HepG2 (cell line): ENCODE measurements at regions not wholly inside any gene's neighbourhood (a gene's known extent, or its start where the extent isn't known, plus 50 kb on each side); places are given as distances from the start of the nearest gene placed in this dataset.

Experiments
- ATAC-seq: fragments of 200-7000 bp; cut with Tn5 transposase; 3 replicates; pipeline ENCODE4 v1.9.1; 2020; ENCODE audit warnings: mild to moderate bottlenecking, moderate library complexity
- BruUV-seq: library from RNA; stranded (reverse); fragments of 400-500 nt; replicated peaks from 2 replicates; lab custom pipeline; 2021; lab: Mats Ljungman, UMichigan
- CTCF ChIA-PET: fragments of 300-600 bp; formaldehyde crosslinking; extraction: SDS; loops from one replicate; lab custom pipeline; 2021; ENCODE audit warnings: low total read pairs, inconsistent platforms, low intra/inter-chr PET ratio; lab: Yijun Ruan, JAX
- POLR2A ChIA-PET: fragments of 350-600 bp; sonication (Branson Sonifier 250); formaldehyde crosslinking; loops from one replicate; lab custom pipeline; 2020; ENCODE audit warnings: antibody characterized with exemption, inconsistent platforms; lab: Yijun Ruan, JAX
- DNase-seq: peaks from one replicate; pipeline ENCODE4 v3.0.0-alpha.2; 2015; ENCODE audit warnings: low spot score
- FAIRE-seq: peaks from 3 replicates; lab custom pipeline; 2011; peaks lifted over from hg19 to GRCh38; lab: Jason Lieb, UNC
- H2AFZ ChIP-seq: one replicate; pipeline ENCODE4 v1.6.1; 2011; ENCODE audit warnings: low read length, inconsistent platforms
- H3K27ac ChIP-seq: fragments of 300-600 bp; 3 replicates; pipeline ENCODE4 v1.8.0; 2011; ENCODE audit warnings: mixed run types, mild to moderate bottlenecking, mixed read lengths, low read length, inconsistent platforms; ENCODE audit not compliant: insufficient read depth; ENCODE audit errors: extremely low read length
- H3K27me3 ChIP-seq, 2 experiments: fragments of 200-600 bp in 1 of 2; 2 replicates in 1 of 2; 3 replicates in 1 of 2; pipeline versions ENCODE4 v1.6.0 to v1.8.0; 2011; ENCODE audit warnings: low read length in 2 of 2, mild to moderate bottlenecking in 2 of 2, moderate library complexity in 2 of 2, inconsistent platforms in 1 of 2; ENCODE audit not compliant: insufficient read depth in 2 of 2, control insufficient read depth in 1 of 2
- H3K36me3 ChIP-seq, 2 experiments: fragments of 200-600 bp in 1 of 2; replicated peaks in 1 of 2; 2 replicates in 1 of 2; 3 replicates in 1 of 2; pipeline versions ENCODE4 v1.5.1 to v1.8.0; 2011; ENCODE audit warnings: low read length in 2 of 2, inconsistent platforms in 1 of 2; ENCODE audit not compliant: insufficient read depth in 2 of 2, control insufficient read depth in 1 of 2
- H3K4me1 ChIP-seq: 2 replicates; pipeline ENCODE4 v1.5.1; 2012; ENCODE audit warnings: low read length, inconsistent platforms; ENCODE audit not compliant: insufficient read depth
- H3K4me2 ChIP-seq: 2 replicates; pipeline ENCODE4 v1.6.0; 2011; ENCODE audit warnings: low read depth, low read length, inconsistent platforms
- H3K4me3 ChIP-seq, 3 experiments: fragments of 200-600 bp in 1 of 3; sonication (generic), shearing (Covaris generic) in 1 of 3; replicated peaks in 1 of 3; 2 replicates each; pipeline ENCODE4 v1.5.1; 2011 to 2016; ENCODE audit warnings: low read length in 3 of 3, inconsistent platforms in 2 of 3, low read depth in 2 of 3, mild to moderate bottlenecking in 2 of 3, control low read depth in 1 of 3, mixed read lengths in 1 of 3; ENCODE audit not compliant: insufficient read depth in 1 of 3
- H3K79me2 ChIP-seq: one replicate; pipeline ENCODE4 v1.6.1; 2011; ENCODE audit warnings: low read length, inconsistent platforms; ENCODE audit not compliant: insufficient read depth
- H3K9ac ChIP-seq: 2 replicates; pipeline ENCODE4 v1.6.0; 2011; ENCODE audit warnings: mild to moderate bottlenecking, low read depth, low read length, inconsistent platforms; ENCODE audit not compliant: insufficient read depth
- H3K9me3 ChIP-seq: 2 replicates; pipeline ENCODE4 v1.5.1; 2012; ENCODE audit warnings: mild to moderate bottlenecking, low read length
- H4K20me1 ChIP-seq: 2 replicates; pipeline ENCODE4 v1.6.0; 2011; ENCODE audit warnings: inconsistent platforms, mild to moderate bottlenecking, low read length, moderate library complexity; ENCODE audit not compliant: insufficient read depth
- ESRRA ChIP-seq: sonication (generic); formaldehyde crosslinking; IDR thresholded peaks from 2 replicates; pipeline ENCODE4 v1.5.1; 2020; ENCODE audit warnings: mild to moderate bottlenecking, low read depth, missing genetic modification reagents
- EZH2 ChIP-seq: conservative IDR thresholded peaks from 2 replicates; pipeline ENCODE4 v1.6.1; 2012; ENCODE audit warnings: mild to moderate bottlenecking, low read depth, low read length, moderate library complexity
- MAFF ChIP-seq: IDR thresholded peaks from 2 replicates; pipeline ENCODE4 v1.6.1; 2011; ENCODE audit warnings: low read depth, low read length, improper control_type of control experiment
- MAFK ChIP-seq, 2 experiments: IDR thresholded peaks in 1 of 2; conservative IDR thresholded peaks in 1 of 2; 2 replicates each; pipeline ENCODE4 v1.6.1; 2011; ENCODE audit warnings: improper control_type of control experiment in 2 of 2, low read length in 2 of 2
- MXI1 ChIP-seq: IDR thresholded peaks from 3 replicates; pipeline ENCODE4 v1.6.1; 2012; ENCODE audit warnings: low read depth, low read length, inconsistent platforms, borderline replicate concordance
- RAD21 ChIP-seq: fragments of 450-650 bp; formaldehyde crosslinking; IDR thresholded peaks from 2 replicates; pipeline ENCODE4 v1.5.0; 2020; ENCODE audit warnings: mild to moderate bottlenecking
- TCF12 ChIP-seq, 2 experiments: fragments of 450-650 bp in 1 of 2; sonication (generic) in 1 of 2; formaldehyde crosslinking in 1 of 2; IDR thresholded peaks; 2 replicates each; pipeline versions ENCODE4 v1.6.1 to v1.8.0; 2017 to 2022; ENCODE audit warnings: antibody characterized with exemption in 1 of 2, mild to moderate bottlenecking in 1 of 2, missing genetic modification reagents in 1 of 2, moderate library complexity in 1 of 2
- ZBTB25 ChIP-seq: IDR thresholded peaks from 2 replicates; pipeline ENCODE4 v1.6.1; 2018; ENCODE audit warnings: missing genetic modification reagents
- ZFP36 ChIP-seq: fragments of 150-350 bp; IDR thresholded peaks from 2 replicates; pipeline ENCODE4 v1.6.1; 2018; ENCODE audit warnings: borderline replicate concordance, low read length, low read depth; ENCODE audit not compliant: partially characterized antibody
- ZFP36L2 ChIP-seq: sonication (generic); formaldehyde crosslinking; IDR thresholded peaks from 2 replicates; pipeline ENCODE4 v1.4.0; 2020; ENCODE audit warnings: missing genetic modification reagents
- ZNF3 ChIP-seq: IDR thresholded peaks from 2 replicates; pipeline ENCODE4 v1.7.0; 2017; ENCODE audit warnings: inconsistent platforms
- ZNF563 ChIP-seq: sonication (generic); formaldehyde crosslinking; IDR thresholded peaks from 2 replicates; pipeline ENCODE4 v1.8.0; 2022; ENCODE audit warnings: mild to moderate bottlenecking, moderate library complexity, missing genetic modification reagents
- ZNF629 ChIP-seq: sonication (generic); formaldehyde crosslinking; conservative IDR thresholded peaks from 2 replicates; pipeline ENCODE4 v1.5.0; 2020; ENCODE audit warnings: missing genetic modification reagents
- WGBS: methylation state at CpG from one replicate; pipeline ENCODE4 v1.1.6; 2017; ENCODE audit warnings: low lambda C conversion rate; 5-methylcytosine and 5-hydroxymethylcytosine counted together
- in situ Hi-C: cut with HindIII; loops from 2 replicates; pipeline ENCODE4 v1.10.0; 2017; ENCODE audit warnings: low pct_unique_long_range_greater_than_20kb; ENCODE audit not compliant: extremely low pct_ligation_motif_present
- intact Hi-C: fragments of 100-400 bp; cut with micrococcal nuclease; formaldehyde crosslinking; loops from one replicate; pipeline ENCODE4 v1.10.0; 2022; ENCODE audit not compliant: unreplicated experiment
- TF ChIP-seq, protein P1 (sequence below): sonication (generic); formaldehyde crosslinking; IDR thresholded peaks from 2 replicates; pipeline ENCODE4 v1.5.0; 2020; ENCODE audit warnings: missing genetic modification reagents, mild to moderate bottlenecking, borderline replicate concordance

DNA sequence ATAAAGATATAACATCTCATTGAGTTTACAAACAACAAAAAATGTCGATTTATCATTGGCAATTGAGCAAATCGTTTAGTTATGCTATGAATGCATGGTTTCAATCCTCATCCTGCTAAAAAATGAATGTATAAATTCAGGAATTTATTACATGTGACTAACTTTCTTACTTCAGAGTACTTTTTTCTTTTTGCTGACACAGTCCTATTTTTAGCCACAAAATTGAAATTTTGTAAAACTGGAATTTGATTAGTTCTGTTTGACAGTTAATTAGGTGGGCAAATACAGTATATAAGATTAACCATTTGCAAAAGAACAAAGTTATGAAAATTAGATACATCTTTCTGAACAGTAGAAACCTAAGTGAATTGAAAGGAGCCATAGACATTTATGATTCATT lies 925.0 kb upstream of the CHORDC1 start:
- no peaks in the 10 kb centered on the region for H3K27me3 ChIP-seq
- H3K79me2 ChIP-seq: no peaks in the 10 kb centered on the region
- H2AFZ ChIP-seq: no peak overlapping the region
- no peak for ATAC-seq
- no peak overlapping the region for H3K9ac ChIP-seq
- POLR2A ChIA-PET: no interaction called here
- no peaks in the 10 kb centered on the region for H3K4me1 ChIP-seq
- TF ChIP-seq RAD21 (CRISPR knock-in tag) (no peak), ZNF563 (CRISPR knock-in tag) (no peak), ZFP36 (no peak), MAFK (conservative IDR thresholded peaks at IDR 0.05 in 1 of 2, IDR thresholded peaks at IDR 0.05 in 1 of 2; ENCODE audit: low read length in 2 of 2) (peak; percentile 76 to 86), ZNF3 (CRISPR knock-in tag) (no peak), ZFP36L2 (no peak), ZBTB25 (CRISPR knock-in tag) (no peak), MAFF (peak; percentile 81), EZH2 (no peak), MXI1 (no peak), ZNF629 (no peak), ESRRA (CRISPR knock-in tag) (no peak), TCF12 (IDR thresholded peaks at IDR 0.05) (no peak), TCF12 (CRISPR knock-in tag; IDR thresholded peaks at IDR 0.05) (no peak)
- TF ChIP-seq, protein P1, sequence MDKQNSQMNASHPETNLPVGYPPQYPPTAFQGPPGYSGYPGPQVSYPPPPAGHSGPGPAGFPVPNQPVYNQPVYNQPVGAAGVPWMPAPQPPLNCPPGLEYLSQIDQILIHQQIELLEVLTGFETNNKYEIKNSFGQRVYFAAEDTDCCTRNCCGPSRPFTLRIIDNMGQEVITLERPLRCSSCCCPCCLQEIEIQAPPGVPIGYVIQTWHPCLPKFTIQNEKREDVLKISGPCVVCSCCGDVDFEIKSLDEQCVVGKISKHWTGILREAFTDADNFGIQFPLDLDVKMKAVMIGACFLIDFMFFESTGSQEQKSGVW (CRISPR knock-in tag): no peak
- no peak overlapping the region for H3K4me2 ChIP-seq
- FAIRE-seq: no peak
- intact Hi-C loops: no loop called here
- no peaks in the 10 kb centered on the region for H4K20me1 ChIP-seq
- in situ Hi-C loops: no loop called here
- CTCF ChIA-PET: no interaction called here
- BruUV-seq: no TSS peak
- H3K36me3 ChIP-seq: no peaks in the 10 kb centered on the region
- no peak overlapping the region for H3K4me3 ChIP-seq
- peaks cover 15% of the 10 kb centered on the region for H3K9me3 ChIP-seq
- WGBS: 2% methylated on average over 2 of the region's 2 CpGs
- no peak overlapping the region for H3K27ac ChIP-seq
- DNase-seq: no peak
